Gastrocnemius medialis (tissue), 4 donors: ENCODE measurements at regions not wholly inside any gene's neighbourhood (a gene's known extent, or its start where the extent isn't known, plus 50 kb on each side); places are given as distances from the start of the nearest gene placed in this dataset.

ENCODE experiments used
- ATAC-seq, 2 donors: fragments of 150-250 bp; one replicate each; pipeline ENCODE4 v1.9.1; 2016
- DNase-seq, 2 donors: peaks; one replicate each; pipeline ENCODE4 v3.0.0-alpha.2; 2019
- H3K27ac ChIP-seq, 4 donors: fragments of 200-600 bp; sonication (generic); 1 replicate in 1 of 4; 2 replicates in 3 of 4; pipeline ENCODE4 v1.5.1; 2016 to 2018; ENCODE audit warnings: mild to moderate bottlenecking in 2 of 4, moderate library complexity in 1 of 4
- H3K27me3 ChIP-seq, 3 donors: fragments of 200-600 bp; sonication (generic) in 2 of 3; 1 replicate in 1 of 3; 2 replicates in 2 of 3; pipeline versions ENCODE4 v1.5.1 to v1.6.0; 2016 to 2019; ENCODE audit warnings: mild to moderate bottlenecking in 1 of 3, moderate library complexity in 1 of 3
- H3K36me3 ChIP-seq, 2 donors: fragments of 200-600 bp; sonication (generic) in 1 of 2; one replicate each; pipeline ENCODE4 v1.5.1; 2017 to 2018
- H3K4me1 ChIP-seq, 2 donors: fragments of 200-600 bp; sonication (generic) in 1 of 2; one replicate each; pipeline ENCODE4 v1.5.1; 2016 to 2017; ENCODE audit warnings: mild to moderate bottlenecking in 2 of 2
- H3K4me3 ChIP-seq, 4 donors: fragments of 200-600 bp; sonication (generic) in 3 of 4; 1 replicate in 1 of 4; 2 replicates in 3 of 4; pipeline ENCODE4 v1.5.1; 2016 to 2019; ENCODE audit warnings: mild to moderate bottlenecking in 2 of 4
- H3K9me3 ChIP-seq, 3 donors: fragments of 200-600 bp; sonication (generic) in 2 of 3; 1 replicate in 1 of 3; 2 replicates in 2 of 3; pipeline ENCODE4 v1.5.1; 2016 to 2019
- POLR2A ChIP-seq, 2 donors: fragments of 450-650 bp; IDR thresholded peaks; one replicate each; pipeline ENCODE4 v1.6.1; 2017; ENCODE audit warnings: antibody characterized with exemption in 2 of 2, mild to moderate bottlenecking in 2 of 2, moderate library complexity in 2 of 2
- in situ Hi-C, 4 donors: fragments of 200-750 bp; cut with MboI; loops; one replicate each; pipeline versions ENCODE4 v1.15.0 to v1.8.0; 2017; ENCODE audit warnings: low sequenced_read_pairs in 4 of 4
- intact Hi-C: fragments of 100-400 bp; cut with DNase I; formaldehyde crosslinking; loops from one replicate; pipeline ENCODE4 v1.15.1; 2023; ENCODE audit warnings: low total_unique reads
- TF ChIP-seq, protein P1 (sequence below), 5 experiments: fragments of 450-650 bp in 3 of 5; fragments of 200-600 bp in 2 of 5; sonication (generic) in 2 of 5; IDR thresholded peaks in 4 of 5; conservative IDR thresholded peaks in 1 of 5; 1 replicate in 4 of 5; 2 replicates in 1 of 5; pipeline ENCODE4 v1.5.1; 2016 to 2019; ENCODE audit warnings: antibody characterized with exemption in 5 of 5, mild to moderate bottlenecking in 3 of 5, moderate library complexity in 3 of 5

DNA sequence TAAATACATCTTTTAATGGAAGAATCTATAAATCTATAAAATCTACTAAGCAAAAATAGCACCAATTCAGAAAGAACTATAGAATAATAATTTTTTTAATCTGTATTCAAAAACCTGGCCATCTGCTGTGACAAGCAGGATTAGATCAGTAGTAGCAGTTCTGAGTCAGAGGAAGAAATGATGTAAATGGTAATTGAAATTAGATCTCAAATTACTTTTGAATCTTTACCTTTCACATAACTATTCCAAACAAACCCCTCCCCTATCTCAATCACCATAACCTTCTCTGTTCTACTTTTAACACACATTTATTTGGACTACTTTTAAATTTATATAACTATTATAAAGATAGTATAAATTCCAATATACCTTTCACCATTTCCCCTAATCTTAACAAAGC is 727.8 kb upstream of the FAM174A start:
- no peak for DNase-seq
- TF ChIP-seq POLR2A (IDR thresholded peaks at IDR 0.05), result no peak
- TF ChIP-seq, protein P1, sequence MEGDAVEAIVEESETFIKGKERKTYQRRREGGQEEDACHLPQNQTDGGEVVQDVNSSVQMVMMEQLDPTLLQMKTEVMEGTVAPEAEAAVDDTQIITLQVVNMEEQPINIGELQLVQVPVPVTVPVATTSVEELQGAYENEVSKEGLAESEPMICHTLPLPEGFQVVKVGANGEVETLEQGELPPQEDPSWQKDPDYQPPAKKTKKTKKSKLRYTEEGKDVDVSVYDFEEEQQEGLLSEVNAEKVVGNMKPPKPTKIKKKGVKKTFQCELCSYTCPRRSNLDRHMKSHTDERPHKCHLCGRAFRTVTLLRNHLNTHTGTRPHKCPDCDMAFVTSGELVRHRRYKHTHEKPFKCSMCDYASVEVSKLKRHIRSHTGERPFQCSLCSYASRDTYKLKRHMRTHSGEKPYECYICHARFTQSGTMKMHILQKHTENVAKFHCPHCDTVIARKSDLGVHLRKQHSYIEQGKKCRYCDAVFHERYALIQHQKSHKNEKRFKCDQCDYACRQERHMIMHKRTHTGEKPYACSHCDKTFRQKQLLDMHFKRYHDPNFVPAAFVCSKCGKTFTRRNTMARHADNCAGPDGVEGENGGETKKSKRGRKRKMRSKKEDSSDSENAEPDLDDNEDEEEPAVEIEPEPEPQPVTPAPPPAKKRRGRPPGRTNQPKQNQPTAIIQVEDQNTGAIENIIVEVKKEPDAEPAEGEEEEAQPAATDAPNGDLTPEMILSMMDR (IDR thresholded peaks at IDR 0.05 in 4 of 5, conservative IDR thresholded peaks at IDR 0.05 in 1 of 5), result no peak
- no peak overlapping the region for H3K27ac ChIP-seq

DNA sequence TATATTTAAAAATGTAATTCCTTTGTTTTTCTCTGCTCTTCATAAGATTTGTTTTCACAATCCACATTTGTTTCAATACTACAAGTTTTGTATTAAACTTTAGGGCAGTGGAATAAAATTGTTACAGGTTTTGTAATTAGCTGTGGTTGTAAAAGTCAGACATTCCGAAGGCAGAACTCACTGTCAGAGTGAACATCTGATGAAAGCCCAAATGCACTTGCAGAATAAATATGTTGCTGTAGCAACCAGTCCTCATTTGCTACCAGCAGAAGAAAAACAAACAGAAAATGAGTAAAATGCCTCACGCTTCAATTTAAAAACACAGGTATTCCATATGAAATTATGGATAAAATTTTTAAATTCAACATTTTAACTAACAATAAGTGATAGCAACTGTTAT is 740.1 kb upstream of the FAM174A start:
- intact Hi-C loops (no loop called here), in situ Hi-C loops (no loop called here)
- DNase-seq (no peak), ATAC-seq (no peak)
- Histone ChIP-seq H3K27me3 (no peaks in the 10 kb centered on the region), H3K9me3 (no peaks in the 10 kb centered on the region), H3K4me1 (no peaks in the 10 kb centered on the region), H3K4me3 (no peak overlapping the region), H3K36me3 (no peaks in the 10 kb centered on the region), H3K27ac (no peak overlapping the region)
- no peak for TF ChIP-seq POLR2A (IDR thresholded peaks at IDR 0.05)
- TF ChIP-seq, protein P1 (IDR thresholded peaks at IDR 0.05 in 4 of 5, conservative IDR thresholded peaks at IDR 0.05 in 1 of 5), result no peak

More for the DNA sequence above, 727.8 kb upstream of the FAM174A start:
- H3K36me3 ChIP-seq, result no peaks in the 10 kb centered on the region
- in situ Hi-C loops, result no loop called here
- no peak for ATAC-seq
- H3K27me3 ChIP-seq, result no peaks in the 10 kb centered on the region
- no peaks in the 10 kb centered on the region for H3K4me1 ChIP-seq
- no peak overlapping the region for H3K4me3 ChIP-seq
- intact Hi-C loops, result no loop called here
- no peaks in the 10 kb centered on the region for H3K9me3 ChIP-seq

DNA sequence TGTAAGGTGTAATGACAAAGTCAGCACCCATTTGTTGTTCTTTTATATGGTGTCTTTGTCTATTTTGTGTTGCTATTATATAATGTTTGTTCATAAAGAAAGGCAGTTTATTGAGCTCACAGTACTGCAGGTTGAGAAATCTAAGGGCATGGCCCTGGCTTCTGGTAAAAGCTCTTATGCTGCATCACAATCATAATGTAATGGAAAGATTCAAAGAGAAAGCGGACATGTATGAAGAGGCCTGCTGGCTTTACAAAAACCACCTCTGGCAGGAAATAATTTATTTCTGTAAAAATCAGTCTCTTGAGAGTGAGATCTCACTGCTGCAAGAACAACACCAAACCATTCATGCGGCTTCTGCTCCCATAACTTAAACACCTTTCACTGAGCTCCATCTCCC is 746.7 kb upstream of the FAM174A start:
- ATAC-seq (no peak), DNase-seq (no peak)
- Histone ChIP-seq H3K4me3 (no peak overlapping the region), H3K9me3 (no peaks in the 10 kb centered on the region), H3K36me3 (no peaks in the 10 kb centered on the region), H3K27ac (no peak overlapping the region), H3K27me3 (no peaks in the 10 kb centered on the region), H3K4me1 (no peaks in the 10 kb centered on the region)
- intact Hi-C loops (no loop called here), in situ Hi-C loops (no loop called here)
- no peak for TF ChIP-seq POLR2A (IDR thresholded peaks at IDR 0.05)
- TF ChIP-seq, protein P1 (IDR thresholded peaks at IDR 0.05 in 4 of 5, conservative IDR thresholded peaks at IDR 0.05 in 1 of 5), result no peak

DNA sequence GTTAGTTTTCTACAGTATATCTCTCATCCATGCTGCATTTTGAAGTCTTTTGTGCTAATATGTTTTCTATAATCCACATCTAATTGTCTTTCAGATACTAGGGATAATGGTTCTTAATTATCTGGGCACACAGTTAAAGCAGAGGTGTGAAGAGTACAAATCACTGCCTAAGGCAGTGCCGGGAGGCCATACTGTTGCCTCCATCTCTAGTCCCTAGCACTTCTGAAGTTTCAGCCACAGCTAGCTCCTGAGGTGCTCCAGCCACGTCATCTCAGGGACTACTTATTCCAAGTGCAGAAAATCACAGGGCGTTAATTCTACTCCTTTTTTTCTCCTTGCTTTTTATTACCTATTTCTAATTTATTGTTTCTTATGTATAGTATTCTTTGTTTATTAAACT is 760.0 kb upstream of the FAM174A start:
- in situ Hi-C loops (no loop called here), intact Hi-C loops (no loop called here)
- no peaks in the 10 kb centered on the region for H3K4me1 ChIP-seq
- ATAC-seq (no peak), DNase-seq (no peak)
- H3K36me3 ChIP-seq, result no peaks in the 10 kb centered on the region
- H3K27me3 ChIP-seq, result no peaks in the 10 kb centered on the region
- H3K27ac ChIP-seq, result no peak overlapping the region
- H3K4me3 ChIP-seq, result no peak overlapping the region
- H3K9me3 ChIP-seq, result no peaks in the 10 kb centered on the region
- TF ChIP-seq POLR2A (IDR thresholded peaks at IDR 0.05), result no peak

DNA sequence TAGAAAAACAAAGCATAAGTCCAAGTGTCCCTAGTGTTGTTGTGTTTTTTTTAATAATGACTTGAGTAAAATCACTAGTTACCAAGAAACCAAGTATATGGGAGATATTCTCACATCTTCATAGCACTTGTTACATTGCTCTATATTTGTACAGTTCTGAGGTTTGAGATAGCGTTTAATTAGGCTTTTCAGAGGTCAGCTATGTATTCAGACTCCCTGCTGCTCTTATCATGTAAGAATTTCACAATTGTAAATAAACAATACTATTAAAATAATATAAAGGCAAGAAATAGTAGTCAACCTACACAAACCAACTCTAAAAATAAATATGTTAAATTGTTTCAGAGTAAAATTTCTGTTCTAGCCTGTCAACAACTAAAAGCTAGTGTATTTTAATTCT is 761.9 kb upstream of the FAM174A start:
- no peak overlapping the region for H3K4me3 ChIP-seq

More for the DNA sequence above, 761.9 kb upstream of the FAM174A start:
- ATAC-seq (no peak), DNase-seq (no peak)
- intact Hi-C loops (no loop called here), in situ Hi-C loops (no loop called here)
- no peak for TF ChIP-seq POLR2A (IDR thresholded peaks at IDR 0.05)
- TF ChIP-seq, protein P1 (IDR thresholded peaks at IDR 0.05 in 4 of 5, conservative IDR thresholded peaks at IDR 0.05 in 1 of 5), result no peak
- no peaks in the 10 kb centered on the region for H3K27me3 ChIP-seq
- H3K27ac ChIP-seq, result no peak overlapping the region
- H3K36me3 ChIP-seq, result no peaks in the 10 kb centered on the region
- no peaks in the 10 kb centered on the region for H3K9me3 ChIP-seq
- no peaks in the 10 kb centered on the region for H3K4me1 ChIP-seq
